Trophoblast cell (in vitro differentiated cells and primary cell): ENCODE measurements at regions not wholly inside any gene's neighbourhood (a gene's known extent, or its start where the extent isn't known, plus 50 kb on each side); places are given as distances from the start of the nearest gene placed in this dataset.
A peak's percentile ranks its signal among the peaks of the same experiment; 100 is the strongest.

Experiments
- DNase-seq, 2 donors: peaks; one replicate each; pipeline ENCODE4 v3.0.0-alpha.2; 2016
- H2AFZ ChIP-seq: 2 replicates; pipeline ENCODE4 v1.6.1; 2013; ENCODE audit warnings: low read length, moderate library complexity, mild to moderate bottlenecking; ENCODE audit not compliant: insufficient read depth, poor library complexity
- H2AK5ac ChIP-seq: 2 replicates; pipeline ENCODE4 v1.6.1; 2013; ENCODE audit warnings: mild to moderate bottlenecking, low read length
- H2BK120ac ChIP-seq: 2 replicates; pipeline ENCODE4 v1.6.1; 2013; ENCODE audit warnings: low read length, mild to moderate bottlenecking, moderate library complexity; ENCODE audit not compliant: insufficient read depth, poor library complexity
- H2BK12ac ChIP-seq: 2 replicates; pipeline ENCODE4 v1.6.1; 2013; ENCODE audit warnings: mild to moderate bottlenecking, low read length, moderate library complexity
- H2BK5ac ChIP-seq: 2 replicates; pipeline ENCODE4 v1.6.1; 2013; ENCODE audit warnings: low read length, low read depth, moderate library complexity, mild to moderate bottlenecking; ENCODE audit not compliant: poor library complexity
- H3K14ac ChIP-seq: 2 replicates; pipeline ENCODE4 v1.6.1; 2013; ENCODE audit warnings: mild to moderate bottlenecking, low read length
- H3K18ac ChIP-seq: 2 replicates; pipeline ENCODE4 v1.6.1; 2013; ENCODE audit warnings: mild to moderate bottlenecking, low read length
- H3K23ac ChIP-seq: 2 replicates; pipeline ENCODE4 v1.6.1; 2013; ENCODE audit warnings: low read length
- H3K27ac ChIP-seq: 2 replicates; pipeline ENCODE4 v1.5.1; 2013; ENCODE audit warnings: low read depth, mild to moderate bottlenecking, inconsistent platforms, low read length, moderate library complexity
- H3K27me3 ChIP-seq: 2 replicates; pipeline ENCODE4 v1.6.1; 2013; ENCODE audit warnings: inconsistent platforms, mild to moderate bottlenecking, low read length, moderate library complexity; ENCODE audit not compliant: insufficient read depth
- H3K36me3 ChIP-seq, 2 experiments: 1 replicate in 1 of 2; 2 replicates in 1 of 2; pipeline ENCODE4 v1.6.1; 2013; ENCODE audit warnings: low read length in 2 of 2, mild to moderate bottlenecking in 2 of 2, moderate library complexity in 1 of 2; ENCODE audit not compliant: insufficient read depth in 2 of 2, control insufficient read depth in 1 of 2
- H3K4ac ChIP-seq: 2 replicates; pipeline ENCODE4 v1.6.1; 2013; ENCODE audit warnings: low read depth, mild to moderate bottlenecking, low read length, moderate library complexity
- H3K4me1 ChIP-seq, 2 experiments: 1 replicate in 1 of 2; 2 replicates in 1 of 2; pipeline ENCODE4 v1.6.1; 2013; ENCODE audit warnings: low read length in 2 of 2, mild to moderate bottlenecking in 2 of 2, moderate library complexity in 1 of 2; ENCODE audit not compliant: insufficient read depth in 2 of 2, control insufficient read depth in 1 of 2
- H3K4me2 ChIP-seq: 2 replicates; pipeline ENCODE4 v1.6.1; 2013; ENCODE audit warnings: inconsistent platforms, mild to moderate bottlenecking, low read length, moderate library complexity
- H3K4me3 ChIP-seq: 2 replicates; pipeline ENCODE4 v1.5.1; 2013; ENCODE audit warnings: mild to moderate bottlenecking, low read depth, low read length, inconsistent platforms
- H3K79me1 ChIP-seq: one replicate; pipeline ENCODE4 v1.6.1; 2013; ENCODE audit warnings: low read length
- H3K79me2 ChIP-seq: 2 replicates; pipeline ENCODE4 v1.6.1; 2013; ENCODE audit warnings: low read length, mild to moderate bottlenecking; ENCODE audit not compliant: control insufficient read depth, insufficient read depth, poor library complexity
- H3K9ac ChIP-seq: 2 replicates; pipeline ENCODE4 v1.6.1; 2013; ENCODE audit warnings: mild to moderate bottlenecking, low read length
- H3K9me3 ChIP-seq: 2 replicates; pipeline ENCODE4 v1.6.1; 2013; ENCODE audit warnings: low read depth, mild to moderate bottlenecking, control low read depth, inconsistent platforms, low read length; ENCODE audit not compliant: insufficient read depth
- H4K12ac ChIP-seq: 2 replicates; pipeline ENCODE4 v1.6.1; 2013; ENCODE audit warnings: low read depth, mild to moderate bottlenecking, low read length, moderate library complexity
- H4K8ac ChIP-seq: 2 replicates; pipeline ENCODE4 v1.6.1; 2013; ENCODE audit warnings: low read depth, mild to moderate bottlenecking, low read length, moderate library complexity
- H4K91ac ChIP-seq: one replicate; pipeline ENCODE4 v1.6.1; 2013; ENCODE audit warnings: low read depth, mild to moderate bottlenecking, low read length, moderate library complexity
- WGBS: extraction: QIAGEN DNeasy Blood & Tissue Kit; methylation state at CpG from one replicate; pipeline ENCODE4 v1.1.7; 2013; ENCODE audit warnings: missing lambda C conversion rate; ENCODE audit not compliant: insufficient read length, insufficient coverage; ENCODE audit errors: extremely low coverage; 5-methylcytosine and 5-hydroxymethylcytosine counted together

DNA sequence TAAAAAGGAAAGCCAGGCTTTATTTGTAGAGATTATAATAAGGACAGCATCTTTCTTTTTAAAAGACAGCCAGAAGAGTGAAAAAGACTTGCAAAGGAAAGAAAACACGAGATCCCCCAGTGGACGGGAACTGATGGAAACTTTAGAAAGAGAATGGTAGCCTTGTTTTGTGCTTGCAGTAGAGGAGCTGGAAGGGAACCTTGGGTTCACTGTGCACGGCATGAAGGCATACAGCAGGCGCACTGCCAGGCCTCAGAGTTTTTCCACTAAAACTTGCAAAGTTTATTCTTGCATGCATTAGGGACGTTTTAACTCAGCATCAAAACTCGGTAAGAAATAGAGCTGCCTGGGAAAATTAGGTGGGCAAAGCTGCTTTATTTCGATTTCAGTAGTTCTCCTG lies 248.6 kb downstream of the IRX1 start:
- no peak overlapping the region for H4K91ac ChIP-seq
- H3K4me2 ChIP-seq, result no peak overlapping the region
- no peak overlapping the region for H3K9ac ChIP-seq
- no peak overlapping the region for H4K8ac ChIP-seq
- H2BK5ac ChIP-seq, result no peak overlapping the region
- no peak for DNase-seq
- no peaks in the 10 kb centered on the region for H3K9me3 ChIP-seq
- H3K27me3 ChIP-seq, result no peaks in the 10 kb centered on the region
- H3K4me1 ChIP-seq, result no peaks in the 10 kb centered on the region
- H2BK120ac ChIP-seq, result no peak overlapping the region
- no peak overlapping the region for H3K27ac ChIP-seq
- no peak overlapping the region for H4K12ac ChIP-seq
- no peak overlapping the region for H2AK5ac ChIP-seq
- WGBS, result no CpG with 5 or more reads among the region's 7 CpGs
- H3K36me3 ChIP-seq, result no peaks in the 10 kb centered on the region
- H3K4ac ChIP-seq, result no peak overlapping the region
- H3K4me3 ChIP-seq, result no peak overlapping the region
- H3K14ac ChIP-seq, result no peak overlapping the region
- H2AFZ ChIP-seq, result no peak overlapping the region
- H2BK12ac ChIP-seq, result no peak overlapping the region
- H3K18ac ChIP-seq, result no peak overlapping the region
- no peaks in the 10 kb centered on the region for H3K79me1 ChIP-seq
- no peak overlapping the region for H3K23ac ChIP-seq
- no peaks in the 10 kb centered on the region for H3K79me2 ChIP-seq

DNA sequence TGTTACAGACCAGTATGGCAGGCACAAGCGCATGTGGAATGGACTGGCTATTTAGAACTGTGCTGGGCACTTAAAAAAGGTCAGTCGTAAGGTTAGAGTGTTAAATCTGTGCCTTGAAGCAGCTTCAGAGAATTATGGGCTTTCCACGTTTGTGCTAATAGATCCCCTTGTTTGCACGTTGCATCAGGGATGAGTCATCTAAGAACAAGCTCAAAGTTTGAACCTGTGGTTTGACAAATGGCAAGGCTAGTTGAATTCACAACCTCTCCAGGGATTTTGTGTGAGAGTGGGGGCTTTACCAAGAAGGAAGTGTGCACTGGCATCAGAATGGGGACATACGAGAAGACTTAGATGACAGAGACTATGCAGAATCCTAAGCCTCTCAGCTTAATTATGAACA lies 249.6 kb downstream of the IRX1 start:
- H3K4me2 ChIP-seq, result no peak overlapping the region
- no peak overlapping the region for H4K12ac ChIP-seq
- H3K79me1 ChIP-seq, result no peaks in the 10 kb centered on the region
- H3K4me1 ChIP-seq, result no peaks in the 10 kb centered on the region
- no peak for DNase-seq
- H3K23ac ChIP-seq, result no peak overlapping the region
- H3K9me3 ChIP-seq, result no peaks in the 10 kb centered on the region
- H3K4me3 ChIP-seq, result no peak overlapping the region
- H3K9ac ChIP-seq, result no peak overlapping the region
- H3K36me3 ChIP-seq, result no peaks in the 10 kb centered on the region
- no peak overlapping the region for H2AK5ac ChIP-seq
- no peak overlapping the region for H3K27ac ChIP-seq
- no peak overlapping the region for H4K8ac ChIP-seq
- H4K91ac ChIP-seq, result no peak overlapping the region
- no peak overlapping the region for H2BK5ac ChIP-seq
- no CpG with 5 or more reads among the region's 5 CpGs for WGBS
- H3K79me2 ChIP-seq, result no peaks in the 10 kb centered on the region
- no peak overlapping the region for H2BK120ac ChIP-seq
- no peak overlapping the region for H3K18ac ChIP-seq
- no peak overlapping the region for H3K14ac ChIP-seq
- H3K4ac ChIP-seq, result no peak overlapping the region
- no peak overlapping the region for H2BK12ac ChIP-seq
- no peaks in the 10 kb centered on the region for H3K27me3 ChIP-seq
- no peak overlapping the region for H2AFZ ChIP-seq

DNA sequence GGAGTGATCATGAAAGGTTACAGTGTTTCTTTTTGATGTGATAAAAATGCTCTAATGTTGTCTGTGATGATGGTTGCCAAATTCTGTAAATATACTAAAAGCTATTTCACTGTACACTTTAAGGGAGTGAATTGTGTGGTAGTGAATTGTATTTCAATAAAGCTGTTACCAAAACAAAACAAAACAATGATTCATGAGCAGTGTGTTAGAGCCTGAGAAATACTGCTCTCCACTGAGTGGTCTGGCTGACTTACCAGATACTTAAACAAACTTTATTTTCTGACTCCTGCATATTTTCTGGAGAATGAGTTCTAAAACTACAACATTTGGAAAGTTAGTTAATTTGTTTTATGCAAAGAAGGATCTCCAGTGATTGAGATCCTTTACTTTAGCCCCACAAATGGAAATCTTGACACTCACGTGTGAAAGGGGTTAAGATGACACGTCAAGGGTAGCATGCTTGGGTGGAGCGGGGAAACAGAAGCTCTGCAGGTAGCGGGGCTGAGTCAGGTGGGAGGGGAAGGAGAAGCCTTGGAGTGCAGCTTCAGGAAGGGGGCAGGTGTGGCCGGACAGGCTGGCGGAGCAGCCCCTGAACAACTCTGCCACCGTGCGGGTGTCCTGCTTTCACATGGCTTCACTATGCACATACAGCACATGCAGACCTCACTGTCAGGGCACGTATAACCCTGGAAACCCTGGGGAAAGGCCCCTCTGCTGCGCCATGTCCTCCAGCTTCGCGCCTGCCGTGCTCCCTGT lies 256.7 kb downstream of the IRX1 start:
- H3K36me3 ChIP-seq, result no peaks in the 10 kb centered on the region
- H3K23ac ChIP-seq, result no peak overlapping the region
- H3K18ac ChIP-seq, result no peak overlapping the region
- DNase-seq, result no peak
- H4K91ac ChIP-seq, result no peak overlapping the region
- no peaks in the 10 kb centered on the region for H3K4me1 ChIP-seq
- no peaks in the 10 kb centered on the region for H3K79me1 ChIP-seq
- no peak overlapping the region for H4K8ac ChIP-seq
- no peaks in the 10 kb centered on the region for H3K79me2 ChIP-seq
- no peak overlapping the region for H4K12ac ChIP-seq
- no peaks in the 10 kb centered on the region for H3K27me3 ChIP-seq
- H2BK120ac ChIP-seq, result no peak overlapping the region
- H2BK12ac ChIP-seq, result no peak overlapping the region
- no CpG with 5 or more reads among the region's 13 CpGs for WGBS
- H3K4me2 ChIP-seq, result no peak overlapping the region
- H3K9ac ChIP-seq, result no peak overlapping the region
- H2AFZ ChIP-seq, result no peak overlapping the region
- H2BK5ac ChIP-seq, result no peak overlapping the region
- peaks cover 1% of the 10 kb centered on the region for H3K9me3 ChIP-seq
- no peak overlapping the region for H3K27ac ChIP-seq
- H3K14ac ChIP-seq, result no peak overlapping the region
- H3K4me3 ChIP-seq, result peak overlapping the region; percentile 44
- no peak overlapping the region for H3K4ac ChIP-seq
- H2AK5ac ChIP-seq, result no peak overlapping the region

DNA sequence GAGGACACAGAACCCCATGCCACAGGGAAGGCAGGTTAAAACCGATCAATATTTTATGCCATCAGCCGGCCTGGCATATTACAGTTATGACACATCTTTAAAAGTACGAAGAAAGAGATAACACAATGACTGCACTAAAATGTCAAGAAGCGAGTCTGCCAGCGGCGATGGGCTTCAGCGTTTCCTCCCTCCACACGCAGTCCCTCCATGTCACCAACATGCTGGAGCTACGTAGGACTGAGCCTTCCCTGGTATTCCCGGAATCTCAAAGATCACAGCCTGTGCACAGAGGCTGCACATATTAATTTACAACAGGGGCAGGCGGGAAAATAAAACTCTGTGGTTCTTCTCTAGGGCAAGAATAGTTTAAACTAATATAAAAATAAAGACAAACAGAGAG lies 257.7 kb downstream of the IRX1 start:
- H4K8ac ChIP-seq, result no peak overlapping the region
- H3K14ac ChIP-seq, result no peak overlapping the region
- no peak overlapping the region for H2BK12ac ChIP-seq
- H3K79me2 ChIP-seq, result no peaks in the 10 kb centered on the region
- H3K36me3 ChIP-seq, result no peaks in the 10 kb centered on the region
- H3K18ac ChIP-seq, result no peak overlapping the region
- no peaks in the 10 kb centered on the region for H3K4me1 ChIP-seq
- no peak overlapping the region for H2AFZ ChIP-seq
- H2BK120ac ChIP-seq, result no peak overlapping the region
- peak; percentile 25 to 26 for DNase-seq
- no peak overlapping the region for H3K4me3 ChIP-seq
- no peak overlapping the region for H3K27ac ChIP-seq
- H3K4me2 ChIP-seq, result no peak overlapping the region
- no peak overlapping the region for H3K9ac ChIP-seq
- H2AK5ac ChIP-seq, result no peak overlapping the region
- no peak overlapping the region for H3K4ac ChIP-seq
- no peak overlapping the region for H4K12ac ChIP-seq
- no peak overlapping the region for H4K91ac ChIP-seq
- no peaks in the 10 kb centered on the region for H3K79me1 ChIP-seq
- no peak overlapping the region for H3K23ac ChIP-seq
- H3K27me3 ChIP-seq, result no peaks in the 10 kb centered on the region
- no CpG with 5 or more reads among the region's 11 CpGs for WGBS
- no peak overlapping the region for H2BK5ac ChIP-seq
- H3K9me3 ChIP-seq, result peaks cover 1% of the 10 kb centered on the region
